ENCODE measurements at regions not wholly inside any gene's neighbourhood (a gene's known extent, or its start where the extent isn't known, plus 50 kb on each side); places are given as distances from the start of the nearest gene placed in this dataset.
"Not testable (repeated sequence)": the region's sequence is repeated elsewhere in the genome, so short reads cannot be mapped to it uniquely, and the experiment has no call there.

GRCh38 chr22:27594020-27594419, 207.5 kb downstream of the MN1 start:
- no peak for DNase-seq (ENCODE audit: low read depth in 2 of 2)

GRCh38 chr22:27594474-27595134, 207.0 kb downstream of the MN1 start:
- DNase-seq (ENCODE audit: low read depth in 2 of 2) = no peak

DNA sequence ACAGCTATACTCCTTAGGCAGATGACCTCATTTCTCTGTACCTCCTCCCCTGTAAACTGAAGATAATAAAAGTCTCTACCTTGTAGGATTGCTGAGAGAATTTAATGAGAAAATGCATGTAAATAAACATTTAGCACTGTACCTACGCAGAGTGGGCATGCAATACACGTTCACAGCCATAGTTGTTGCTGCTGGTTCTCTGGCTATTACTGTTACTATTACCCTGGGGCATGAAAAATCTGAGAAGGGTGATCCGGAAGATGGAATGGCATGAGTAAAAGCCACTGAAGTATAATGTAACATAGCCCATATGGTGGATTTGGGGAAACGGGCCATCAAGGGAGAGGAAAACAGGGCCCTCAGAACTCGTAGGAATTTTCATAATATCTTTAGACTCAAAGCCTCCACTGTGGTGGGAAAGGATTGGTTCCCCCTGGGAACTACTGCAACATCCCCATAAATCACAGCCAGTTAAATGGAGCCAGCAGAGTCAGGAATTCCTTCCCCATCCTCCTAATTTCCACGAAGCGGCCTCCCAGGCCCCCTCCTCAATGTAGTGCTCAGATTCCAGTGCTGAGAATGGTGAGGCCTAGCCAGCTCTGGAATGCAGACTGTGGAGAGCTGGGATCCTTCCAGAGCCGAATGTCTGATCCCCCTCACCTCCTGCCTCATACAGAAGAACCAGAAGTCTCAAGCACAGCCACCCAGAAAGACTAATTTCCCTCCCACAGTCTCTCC, 205.3 kb downstream of the MN1 start:
- no peak for DNase-seq (ENCODE audit: low read depth in 2 of 2)

DNA sequence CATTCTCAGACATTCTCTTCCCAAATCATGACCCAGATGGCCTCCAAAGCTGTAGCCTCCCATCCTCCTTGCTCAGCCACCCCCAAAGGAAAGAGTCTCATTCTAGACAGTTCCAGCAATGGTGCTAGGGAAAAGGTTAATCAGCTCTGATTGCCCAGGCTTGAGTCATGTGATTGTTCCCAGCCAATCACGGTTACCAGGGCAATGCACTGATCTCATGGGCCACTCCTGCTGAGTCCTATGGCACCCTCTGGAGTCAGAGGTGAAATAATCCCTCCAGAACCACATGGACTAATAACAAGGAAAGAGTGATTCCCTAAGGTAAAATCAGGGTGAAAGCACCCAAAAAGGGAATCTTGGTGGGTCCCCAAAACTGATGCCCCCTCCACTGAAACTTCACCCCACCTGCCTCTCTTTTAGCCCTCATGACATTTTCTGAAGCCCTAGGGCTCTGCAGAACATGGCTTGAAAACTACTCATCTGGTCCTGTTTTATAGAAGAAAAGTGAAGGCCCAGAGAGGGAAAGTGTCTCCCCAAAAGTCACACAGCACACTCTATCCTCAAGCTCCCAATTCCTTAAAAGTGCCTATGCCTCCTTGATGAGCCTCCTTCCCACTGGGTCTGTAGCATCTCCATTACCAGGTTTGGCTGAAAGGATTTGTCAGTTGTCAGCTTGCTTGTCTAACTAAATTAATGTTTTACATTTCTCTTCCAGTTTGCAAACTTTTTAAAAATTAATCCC, 203.7 kb downstream of the MN1 start:
- DNase-seq (ENCODE audit: low read depth in 2 of 2) = no peak

- no peak for DNase-seq (ENCODE audit: low read depth in 2 of 2)
Measured at GRCh38 chr22:27598792-27599191, 202.8 kb downstream of the MN1 start.

DNA sequence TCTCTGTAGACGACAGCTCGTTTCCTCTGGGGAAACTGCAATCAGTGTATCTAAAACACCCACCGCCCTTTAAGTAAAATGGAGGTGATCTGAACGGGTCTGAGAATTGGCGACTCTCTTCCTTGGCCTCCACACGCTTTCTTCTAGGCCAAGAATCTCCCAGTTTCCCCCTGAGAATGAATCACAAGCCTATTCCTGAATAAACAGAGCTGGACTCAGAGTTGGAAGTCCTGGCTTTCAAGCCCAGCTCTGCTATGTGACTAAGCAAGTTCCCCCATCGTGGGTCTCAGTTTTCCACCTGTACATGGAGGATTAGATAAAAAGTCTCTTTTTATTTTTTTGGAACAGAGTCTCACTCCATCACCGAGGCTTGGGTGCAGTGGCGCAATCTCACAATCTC, 200.4 kb downstream of the MN1 start:
- no peak for DNase-seq (ENCODE audit: low read depth in 2 of 2)

GRCh38 chr22:27602390-27602789, 199.2 kb downstream of the MN1 start:
- no peak for DNase-seq (ENCODE audit: low read depth in 2 of 2)

DNA sequence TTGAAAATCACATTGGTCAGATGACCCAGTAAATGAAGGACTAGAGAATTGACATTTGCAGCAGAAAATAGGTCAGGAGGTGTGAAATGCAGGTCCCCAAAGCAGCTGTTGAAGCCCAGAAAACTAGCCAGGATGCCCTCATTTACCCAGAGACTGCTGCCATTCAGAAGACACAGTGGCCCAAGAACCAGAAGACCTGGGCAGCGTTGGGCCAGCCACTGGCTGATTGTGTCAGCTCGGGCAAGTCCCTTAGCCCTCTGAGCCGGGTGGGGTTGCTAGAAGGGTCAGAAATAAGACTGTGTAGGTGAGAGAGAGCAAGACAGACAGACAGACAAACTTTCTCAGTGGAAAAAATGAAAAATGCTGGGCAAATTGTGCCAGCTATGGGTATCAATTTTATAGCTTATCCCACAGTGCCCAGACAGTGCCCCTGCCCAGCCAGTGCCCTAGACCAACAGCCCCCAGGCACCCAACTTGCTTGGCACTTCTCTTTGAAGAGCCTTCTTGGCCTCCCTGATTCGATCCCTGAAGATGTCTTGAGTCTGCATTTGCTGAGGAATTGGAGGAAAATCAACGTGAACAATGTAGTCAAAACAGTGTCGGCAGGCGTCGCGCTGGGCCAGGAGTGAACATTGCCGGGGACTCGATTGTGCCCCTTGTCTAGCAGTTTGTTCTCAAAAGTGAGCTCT, 198.3 kb downstream of the MN1 start:
- no peak for DNase-seq (ENCODE audit: low read depth in 2 of 2)

- no peak for DNase-seq (ENCODE audit: low read depth in 2 of 2)
Measured at GRCh38 chr22:27603800-27604144, 197.8 kb downstream of the MN1 start.

- no peak for DNase-seq (ENCODE audit: low read depth in 2 of 2)
Measured at GRCh38 chr22:27605390-27605789, 196.2 kb downstream of the MN1 start.

DNA sequence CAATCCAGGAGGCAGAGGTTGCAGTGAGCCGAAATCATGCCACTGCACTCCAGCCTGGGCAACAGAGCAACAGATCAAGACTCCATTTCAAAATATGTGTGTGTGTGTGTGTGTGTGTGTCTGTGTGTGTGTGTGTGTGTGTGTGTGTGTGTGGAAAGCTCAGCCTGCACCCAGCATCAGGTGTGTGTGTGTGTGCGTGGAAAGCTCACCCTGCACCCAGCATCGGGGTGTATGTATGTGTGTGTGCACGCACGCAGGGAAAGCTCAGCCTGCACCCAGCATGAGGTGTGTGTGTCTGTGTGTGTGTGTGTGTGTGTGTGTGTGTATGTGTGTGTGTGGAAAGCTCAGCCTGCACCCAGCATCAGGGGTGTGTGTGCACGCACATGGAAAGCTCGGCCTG, 193.8 kb downstream of the MN1 start:
- not testable (repeated sequence) for DNase-seq (ENCODE audit: low read depth in 2 of 2)

GRCh38 chr22:27609451-27609888, 192.1 kb downstream of the MN1 start:
- DNase-seq (ENCODE audit: low read depth in 2 of 2) = no peak

GRCh38 chr22:27610164-27610563, 191.4 kb downstream of the MN1 start:
- DNase-seq (ENCODE audit: low read depth in 2 of 2) = not testable (repeated sequence)

DNA sequence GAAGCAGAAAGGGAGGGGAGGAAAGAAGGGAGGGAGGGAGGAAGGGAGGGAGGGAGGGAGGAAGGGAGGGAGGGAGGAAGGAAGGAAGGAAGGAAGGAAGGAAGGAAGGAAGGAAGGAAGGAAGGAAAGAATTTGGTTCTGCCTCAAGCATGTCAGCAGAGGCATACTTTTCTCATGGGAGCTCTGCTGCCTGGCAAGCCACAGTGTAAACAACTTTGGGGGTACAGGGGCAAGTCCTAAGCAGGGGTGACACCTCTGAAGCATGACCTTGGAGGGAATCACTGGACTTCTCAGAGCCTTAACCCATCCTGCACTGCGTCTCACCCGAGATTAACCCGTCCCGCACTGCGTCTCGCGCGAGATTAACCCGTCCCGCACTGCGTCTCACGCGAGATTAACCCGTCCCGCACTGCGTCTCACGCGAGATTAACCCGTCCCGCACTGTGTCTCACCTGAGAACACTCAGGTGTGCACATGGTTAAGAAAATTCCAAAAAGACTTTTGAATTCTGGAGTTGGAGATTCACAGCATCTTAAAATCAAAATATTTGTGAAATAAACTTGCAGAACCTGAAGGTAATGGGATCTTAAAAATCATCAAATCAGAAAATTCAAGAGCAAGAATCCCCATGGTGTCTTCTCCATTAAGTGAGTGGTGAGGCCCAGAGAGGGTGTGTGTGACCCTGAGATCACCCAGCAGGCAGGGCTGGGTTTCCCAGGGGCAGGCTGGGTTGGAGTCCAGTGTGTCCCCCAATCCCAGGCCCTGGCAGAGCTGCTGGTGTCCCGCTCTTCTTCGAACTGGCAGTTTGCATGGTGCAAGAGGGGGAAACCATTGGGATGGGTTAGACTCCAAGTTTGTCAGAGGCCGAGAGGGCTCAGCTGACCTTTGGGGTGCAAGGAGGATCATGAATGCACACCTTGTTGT, 190.4 kb downstream of the MN1 start:
- no peak for DNase-seq (ENCODE audit: low read depth in 2 of 2)

GRCh38 chr22:27612115-27612514, 189.4 kb downstream of the MN1 start:
- DNase-seq (ENCODE audit: low read depth in 2 of 2) = no peak

DNA sequence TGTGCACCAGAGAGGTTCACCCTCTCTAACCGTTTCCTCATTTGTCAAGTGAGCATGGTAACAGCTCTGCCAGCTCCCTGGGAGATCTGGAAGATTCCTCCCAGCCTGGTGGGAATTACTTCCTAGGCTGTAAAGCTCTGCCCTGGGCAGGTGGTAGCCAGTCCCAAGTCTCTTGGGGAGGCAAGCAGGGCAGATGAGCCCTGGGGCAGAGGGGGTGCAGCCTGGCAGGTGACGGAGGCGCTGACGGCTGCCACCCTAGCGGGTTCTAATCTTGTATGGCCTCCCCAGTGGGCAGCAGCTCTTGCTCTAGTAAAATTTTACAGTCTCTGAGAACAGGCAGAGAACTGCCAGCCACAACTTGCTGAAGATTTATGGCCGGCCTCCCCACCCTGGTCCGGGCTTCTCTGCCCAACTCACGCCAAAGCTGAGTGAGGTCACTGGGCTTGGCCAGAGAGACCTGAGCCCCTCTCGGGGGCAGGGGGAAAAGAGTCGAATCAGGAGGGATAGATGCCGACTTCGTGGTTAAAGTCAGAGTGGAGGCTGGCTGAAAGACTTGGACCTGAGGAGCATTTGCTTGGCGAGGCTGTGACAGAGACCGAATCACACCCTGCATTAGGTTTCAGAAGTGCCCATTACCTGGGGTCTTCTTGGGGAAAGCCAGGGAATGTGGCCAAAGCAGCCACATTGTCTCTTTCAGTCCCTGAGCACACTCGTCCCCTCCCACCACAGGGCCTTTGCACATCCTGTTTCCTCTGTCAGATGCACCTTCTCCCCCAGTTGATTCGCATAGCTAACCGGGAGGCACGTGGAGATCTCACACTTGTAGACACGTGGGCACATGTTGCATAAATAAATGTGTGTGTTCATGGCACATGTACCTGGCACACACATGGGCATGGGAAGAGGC, 188.2 kb downstream of the MN1 start:
- DNase-seq (ENCODE audit: low read depth in 2 of 2) = no peak

GRCh38 chr22:27614006-27614649, 187.4 kb downstream of the MN1 start:
- no peak for DNase-seq (ENCODE audit: low read depth in 2 of 2)

GRCh38 chr22:27614650-27615007, 186.9 kb downstream of the MN1 start:
- DNase-seq (ENCODE audit: low read depth in 2 of 2) = no peak

- DNase-seq (ENCODE audit: low read depth in 2 of 2) = no peak
Measured at GRCh38 chr22:27615408-27615807, 186.1 kb downstream of the MN1 start.

DNA sequence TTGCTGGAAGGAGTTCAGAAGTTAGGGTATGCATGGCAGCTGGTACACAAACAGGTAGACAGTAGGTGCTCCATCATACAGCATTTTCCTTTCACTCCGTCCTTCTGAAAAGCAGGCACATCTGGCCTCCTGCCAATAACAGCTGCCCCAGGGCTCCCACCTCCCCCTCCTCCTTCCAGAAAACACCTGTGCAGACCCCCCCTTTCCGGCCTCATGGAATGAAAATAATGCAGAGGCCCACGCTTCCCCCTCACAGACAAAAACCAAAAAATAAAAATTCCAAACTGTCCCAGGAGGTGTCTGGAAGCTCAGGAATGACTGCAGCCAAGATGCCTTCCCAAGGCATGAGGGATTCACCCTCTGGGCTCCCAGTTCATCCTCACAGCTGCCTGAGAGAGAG, 185.5 kb downstream of the MN1 start:
- DNase-seq (ENCODE audit: low read depth in 2 of 2) = no peak
